HG03103 (cell line): ENCODE measurements at regions not wholly inside any gene's neighbourhood (a gene's known extent, or its start where the extent isn't known, plus 50 kb on each side); places are given as distances from the start of the nearest gene placed in this dataset.
"Not testable (repeated sequence)": the region's sequence is repeated elsewhere in the genome, so short reads cannot be mapped to it uniquely, and the experiment has no call there.

Experiments used
- ATAC-seq: cut with Tn5 transposase; IDR thresholded peaks from one replicate; pipeline ENCODE4 v1.9.1; 2021; ENCODE audit warnings: low read depth; ENCODE audit not compliant: unreplicated experiment

DNA sequence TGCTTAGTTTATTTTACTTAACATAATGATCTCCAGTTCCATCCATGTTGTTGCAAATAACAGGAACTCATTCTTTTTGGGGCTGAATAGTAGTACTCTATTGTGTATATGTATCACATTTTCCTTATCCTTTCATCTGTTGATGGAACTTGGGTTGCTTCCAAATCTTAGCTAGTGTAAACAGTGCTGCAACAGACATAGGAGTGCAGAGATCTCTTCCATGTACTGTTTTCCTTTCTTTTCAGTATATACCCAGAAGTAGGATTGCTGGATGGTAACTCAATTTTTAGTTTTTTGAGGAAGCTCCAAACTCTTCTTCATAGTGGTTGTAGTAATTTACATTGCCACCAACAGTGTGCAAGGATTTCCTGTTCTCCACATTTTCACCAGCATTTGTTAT, 138.8 kb upstream of the POC5 start:
- ATAC-seq, result no peak

DNA sequence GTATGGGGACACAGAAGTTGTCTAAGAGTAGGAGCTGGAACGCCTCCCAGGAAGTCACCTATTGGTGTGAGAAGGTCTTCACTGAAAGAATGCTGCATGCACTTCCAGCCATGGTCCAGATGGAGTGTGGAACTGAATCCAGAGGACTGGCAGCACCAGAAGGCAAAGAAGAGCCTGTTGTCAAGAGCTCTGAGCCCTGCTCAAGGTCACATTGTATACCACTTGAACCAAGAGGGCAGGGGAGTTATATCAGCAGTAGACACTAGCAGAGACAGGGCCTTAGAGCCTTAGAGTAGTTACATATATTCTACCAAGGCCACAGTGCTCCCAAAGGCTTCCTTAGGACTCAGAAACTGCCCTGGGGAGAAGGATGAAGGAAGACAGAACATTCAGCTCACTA, 130.8 kb upstream of the POC5 start:
- ATAC-seq, result no peak

- ATAC-seq, result peak; percentile 87
Observed at GRCh38 chr5:75847561-75848021, 130.4 kb upstream of the POC5 start.

DNA sequence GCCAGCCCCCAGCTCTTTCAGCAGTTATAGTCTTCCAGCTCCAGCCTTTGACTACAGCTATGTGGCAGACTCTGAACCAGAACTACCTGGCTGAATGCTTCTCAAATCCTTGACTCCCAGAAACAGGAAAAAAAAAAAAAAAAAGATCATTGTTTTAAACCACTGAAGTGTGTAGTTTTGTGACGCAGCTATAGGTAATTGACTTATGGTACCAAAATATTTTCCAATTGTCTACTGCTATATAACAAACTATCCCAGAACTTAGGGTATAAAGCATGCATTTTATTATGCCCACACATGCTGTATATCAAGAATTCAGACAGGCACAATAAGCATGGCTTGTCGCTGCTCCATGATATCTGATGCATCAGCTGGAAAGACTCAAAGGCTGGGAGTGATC, 127.1 kb upstream of the POC5 start:
- no peak for ATAC-seq

GRCh38 chr5:75843319-75843718, 126.1 kb upstream of the POC5 start:
- no peak for ATAC-seq

DNA sequence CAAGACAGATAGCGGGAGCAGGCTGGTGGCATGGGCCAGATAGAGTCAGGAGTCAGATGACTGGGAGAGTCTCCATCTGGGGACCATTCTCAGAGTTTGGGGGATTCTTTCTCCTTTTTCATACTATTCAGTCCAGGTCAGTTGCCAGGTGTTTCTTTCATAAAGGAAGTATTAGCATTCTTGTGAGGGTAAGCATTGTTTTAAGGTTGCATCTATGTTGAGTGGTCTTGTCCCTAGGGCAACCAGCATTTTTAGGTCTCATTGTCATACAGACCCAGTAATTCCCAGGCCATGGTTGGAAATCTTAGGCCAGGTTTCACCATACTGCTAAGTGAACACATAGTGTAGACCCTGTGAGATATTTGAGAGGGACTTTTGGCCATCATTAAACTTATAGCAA, 122.3 kb upstream of the POC5 start:
- ATAC-seq, result no peak

DNA sequence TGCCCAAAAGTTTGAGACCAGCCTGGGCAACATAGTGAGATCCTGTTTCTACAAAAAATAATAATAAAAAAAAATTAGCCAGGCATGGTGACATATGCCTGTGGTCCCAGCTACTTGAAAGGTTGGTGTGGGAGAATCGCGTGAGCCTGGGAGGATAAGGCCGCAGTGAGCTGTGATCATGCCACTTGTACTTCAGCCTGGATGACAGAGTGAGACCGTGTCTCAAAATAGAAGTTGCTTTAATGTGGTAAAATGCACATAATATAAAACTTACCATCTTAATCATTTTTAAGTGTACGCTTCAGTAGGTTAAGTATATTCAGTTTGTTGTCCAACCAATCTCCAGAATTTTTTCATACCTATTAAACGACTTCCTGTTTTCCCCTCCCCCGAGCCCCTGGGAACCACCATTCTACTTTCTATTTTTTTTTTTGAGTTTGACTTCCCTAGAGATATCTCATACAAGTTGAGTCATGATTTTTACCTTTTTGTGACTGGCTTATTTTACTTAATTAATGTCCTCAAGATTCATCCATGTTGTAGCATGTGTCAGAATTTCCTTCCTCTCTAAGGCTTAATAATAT, 120.1 kb upstream of the POC5 start:
- no peak for ATAC-seq

GRCh38 chr5:75831561-75831960, 114.3 kb upstream of the POC5 start:
- no peak for ATAC-seq

DNA sequence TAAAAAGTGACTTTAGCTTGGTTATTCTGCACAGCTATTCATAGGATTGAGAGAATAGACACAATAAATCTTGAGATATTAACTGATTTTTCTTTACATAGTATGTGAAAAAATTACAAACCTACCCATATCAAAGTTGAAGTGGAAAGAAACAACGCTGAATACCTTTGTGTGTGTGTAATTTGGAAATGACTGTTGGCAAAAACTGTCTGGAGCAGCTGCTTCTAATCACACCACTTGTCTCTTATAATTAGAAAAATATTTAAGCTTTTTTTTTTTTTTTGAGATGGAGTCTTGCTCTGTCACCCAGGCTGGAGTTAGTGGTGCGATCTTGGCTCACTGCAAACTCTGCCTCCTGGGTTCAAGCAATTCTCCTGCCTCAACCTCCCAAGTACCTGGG, 110.8 kb upstream of the POC5 start:
- no peak for ATAC-seq

DNA sequence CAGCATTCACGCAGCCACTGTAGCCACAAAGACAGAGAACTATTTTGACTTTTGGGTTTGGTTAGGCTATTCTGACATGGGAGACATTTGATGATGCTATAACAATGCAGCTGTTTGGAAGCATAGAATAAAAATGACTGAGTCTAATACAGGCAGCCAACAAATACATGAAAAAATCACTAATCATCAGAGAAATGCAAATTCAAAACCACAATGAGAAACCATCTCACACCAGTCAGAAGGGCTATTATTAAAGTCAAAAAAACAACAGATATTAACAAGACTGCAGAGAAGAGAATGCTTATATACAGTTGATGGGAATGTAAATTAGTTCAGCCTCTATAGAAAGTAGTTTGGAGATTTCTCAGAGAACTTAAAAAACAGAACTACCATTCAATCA, 107.1 kb upstream of the POC5 start:
- ATAC-seq, result no peak

GRCh38 chr5:75823811-75824210, 106.6 kb upstream of the POC5 start:
- no peak for ATAC-seq

DNA sequence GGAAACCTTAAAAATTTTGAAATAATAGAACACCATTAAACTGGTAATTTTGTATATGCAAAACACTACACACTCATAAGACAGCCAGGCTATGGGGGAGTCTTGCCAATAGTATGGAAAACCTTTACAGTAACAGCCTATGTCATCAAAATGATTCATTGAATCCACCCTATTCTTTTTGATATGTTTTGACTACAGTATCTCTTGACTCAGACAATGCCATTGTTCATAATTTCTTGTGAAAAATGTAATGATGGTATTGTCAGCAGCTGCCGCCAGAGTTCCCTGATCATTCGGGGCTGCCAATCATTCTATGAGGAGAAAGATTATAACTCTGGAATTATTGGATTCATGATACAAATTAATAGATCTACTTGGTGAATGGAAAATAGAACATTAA, 101.4 kb upstream of the POC5 start:
- ATAC-seq, result no peak

- ATAC-seq, result not testable (repeated sequence)
Observed at GRCh38 chr5:75799695-75800094, 82.5 kb upstream of the POC5 start.

GRCh38 chr5:75769338-75769737, 52.1 kb upstream of the POC5 start:
- ATAC-seq, result not testable (repeated sequence)
